ENCODE measurements at regions not wholly inside any gene's neighbourhood (a gene's known extent, or its start where the extent isn't known, plus 50 kb on each side); places are given as distances from the start of the nearest gene placed in this dataset.

- Mint-ChIP-seq H3K9me3 (peaks cover 5% of the 10 kb centered on the region), H3K27ac (no peak overlapping the region), H3K27me3 (ENCODE audit: insufficient read depth) (peaks cover 2% of the 10 kb centered on the region), H3K36me3 (ENCODE audit: low read depth) (peaks cover 17% of the 10 kb centered on the region; the same call in 1 of the 2 replicates), H3K4me3 (no peak overlapping the region), H3K4me1 (ENCODE audit: low read depth) (peaks cover 59% of the 10 kb centered on the region)
- no peak for TF ChIP-seq CTCF (IDR thresholded peaks at IDR 0.05)
- DNase-seq: no peak
Observed at GRCh38 chr3:31013090-31013489, 118.6 kb upstream of the GADL1 start.

GRCh38 chr3:31013843-31014242 is 119.4 kb upstream of the GADL1 start:
- Mint-ChIP-seq H3K27me3 (ENCODE audit: insufficient read depth) (peaks cover 2% of the 10 kb centered on the region), H3K27ac (peak overlapping the region; percentile 79), H3K9me3 (peaks cover 5% of the 10 kb centered on the region; the same call in 1 of the 2 replicates), H3K36me3 (ENCODE audit: low read depth) (peaks cover 12% of the 10 kb centered on the region; the same call in 1 of the 2 replicates), H3K4me1 (ENCODE audit: low read depth) (peaks cover 51% of the 10 kb centered on the region), H3K4me3 (no peak overlapping the region)
- no peak for DNase-seq
- TF ChIP-seq CTCF (IDR thresholded peaks at IDR 0.05): no peak

GRCh38 chr3:31014317-31015040 is 120.0 kb upstream of the GADL1 start:
- Mint-ChIP-seq H3K4me3 (no peak overlapping the region), H3K27ac (peak overlapping the region; percentile 79), H3K9me3 (peaks cover 5% of the 10 kb centered on the region; the same call in 1 of the 2 replicates), H3K36me3 (ENCODE audit: low read depth) (peaks cover 9% of the 10 kb centered on the region; the same call in 1 of the 2 replicates), H3K27me3 (ENCODE audit: insufficient read depth) (peaks cover 2% of the 10 kb centered on the region), H3K4me1 (ENCODE audit: low read depth) (peaks cover 45% of the 10 kb centered on the region)
- DNase-seq: peak; percentile 22
- no peak for TF ChIP-seq CTCF (IDR thresholded peaks at IDR 0.05)

GRCh38 chr3:31016196-31016595 is 121.7 kb upstream of the GADL1 start:
- Mint-ChIP-seq H3K27ac (no peak overlapping the region), H3K36me3 (ENCODE audit: low read depth) (peaks cover 5% of the 10 kb centered on the region; the same call in 1 of the 2 replicates), H3K4me3 (no peak overlapping the region), H3K9me3 (peaks cover 5% of the 10 kb centered on the region; the same call in 1 of the 2 replicates), H3K27me3 (ENCODE audit: insufficient read depth) (peaks cover 2% of the 10 kb centered on the region; the same call in 1 of the 2 replicates), H3K4me1 (ENCODE audit: low read depth) (peaks cover 28% of the 10 kb centered on the region)
- TF ChIP-seq CTCF (IDR thresholded peaks at IDR 0.05): no peak
- DNase-seq: no peak

- peaks cover 6% of the 10 kb centered on the region; the same call in 1 of the 2 replicates for H3K36me3 Mint-ChIP-seq (ENCODE audit: low read depth)
Observed at GRCh38 chr3:31022716-31023115, 128.3 kb upstream of the GADL1 start.

More at GRCh38 chr3:31022716-31023115, 128.3 kb upstream of the GADL1 start:
- no peaks in the 10 kb centered on the region for H3K27me3 Mint-ChIP-seq (ENCODE audit: insufficient read depth)
- H3K4me1 Mint-ChIP-seq (ENCODE audit: low read depth): no peaks in the 10 kb centered on the region
- no peak overlapping the region for H3K27ac Mint-ChIP-seq
- no peak for DNase-seq
- no peak overlapping the region for H3K4me3 Mint-ChIP-seq
- no peak for TF ChIP-seq CTCF (IDR thresholded peaks at IDR 0.05)
- H3K9me3 Mint-ChIP-seq: peaks cover 11% of the 10 kb centered on the region
